MM.1S (cell line): ENCODE measurements at regions not wholly inside any gene's neighbourhood (a gene's known extent, or its start where the extent isn't known, plus 50 kb on each side); places are given as distances from the start of the nearest gene placed in this dataset.

Experiments
- DNase-seq: peaks from one replicate; pipeline ENCODE4 v3.0.0-alpha.2; 2015
- H2AFZ ChIP-seq: fragments of 300-600 bp; sonication (generic); 2 replicates; pipeline ENCODE4 v1.6.0; 2016; ENCODE audit warnings: antibody characterized with exemption, low read length
- H3F3A ChIP-seq: fragments of 300-600 bp; sonication (generic); 2 replicates; pipeline ENCODE4 v1.6.1; 2016; ENCODE audit warnings: mild to moderate bottlenecking, antibody characterized with exemption, low read length, moderate library complexity, mixed read lengths; ENCODE audit not compliant: insufficient read depth
- H3K27ac ChIP-seq: fragments of 300-600 bp; sonication (generic); 2 replicates; pipeline ENCODE4 v1.5.1; 2016; ENCODE audit warnings: mild to moderate bottlenecking, low read length
- H3K27me3 ChIP-seq: fragments of 300-600 bp; sonication (generic); replicated peaks from 2 replicates; pipeline ENCODE4 v1.6.0; 2016; ENCODE audit warnings: low read length; ENCODE audit not compliant: insufficient read depth
- H3K36me3 ChIP-seq: fragments of 300-600 bp; sonication (generic); replicated peaks from 2 replicates; pipeline ENCODE4 v1.6.1; 2016; ENCODE audit warnings: mild to moderate bottlenecking, low read length, mixed read lengths; ENCODE audit not compliant: insufficient read depth
- H3K4me1 ChIP-seq: fragments of 300-600 bp; sonication (generic); 2 replicates; pipeline ENCODE4 v1.6.1; 2016; ENCODE audit warnings: low read length, mixed read lengths
- H3K4me2 ChIP-seq: fragments of 300-600 bp; sonication (generic); 2 replicates; pipeline ENCODE4 v1.6.0; 2016; ENCODE audit warnings: low read depth, low read length
- H3K4me3 ChIP-seq: fragments of 300-600 bp; sonication (generic); 2 replicates; pipeline ENCODE4 v1.5.1; 2016; ENCODE audit warnings: low read length, mixed read lengths
- H3K79me2 ChIP-seq: fragments of 300-600 bp; sonication (generic); 2 replicates; pipeline ENCODE4 v1.6.1; 2016; ENCODE audit warnings: mixed run types, low read length, mixed read lengths
- H3K9ac ChIP-seq: fragments of 300-600 bp; sonication (generic); 2 replicates; pipeline ENCODE4 v1.6.1; 2016; ENCODE audit warnings: low read length, mixed read lengths
- H3K9me2 ChIP-seq: fragments of 300-600 bp; sonication (generic); replicated peaks from 2 replicates; pipeline ENCODE4 v1.6.1; 2016; ENCODE audit warnings: mild to moderate bottlenecking, low read length, mixed read lengths; ENCODE audit not compliant: insufficient read depth
- H3K9me3 ChIP-seq: fragments of 300-600 bp; sonication (generic); replicated peaks from 2 replicates; pipeline ENCODE4 v1.6.1; 2016; ENCODE audit warnings: mild to moderate bottlenecking, low read length, mixed read lengths; ENCODE audit not compliant: insufficient read depth
- H4K20me1 ChIP-seq: fragments of 300-600 bp; sonication (generic); 2 replicates; pipeline ENCODE4 v1.6.1; 2016; ENCODE audit warnings: mild to moderate bottlenecking, low read length, moderate library complexity, mixed read lengths; ENCODE audit not compliant: insufficient read depth
- CTCF ChIP-seq: fragments of 300-600 bp; sonication (generic); IDR thresholded peaks from 2 replicates; pipeline ENCODE4 v1.5.1; 2016; ENCODE audit warnings: antibody characterized with exemption, low read length, mixed read lengths
- EZH2 ChIP-seq: fragments of 300-600 bp; sonication (generic); optimal IDR thresholded peaks from 2 replicates; pipeline ENCODE3; 2017; ENCODE audit warnings: low read depth, mild to moderate bottlenecking, antibody characterized with exemption, low read length, mixed read lengths
- EZH2phosphoT487 ChIP-seq: fragments of 300-600 bp; sonication (generic); IDR thresholded peaks from 2 replicates; pipeline ENCODE4 v1.6.1; 2018; ENCODE audit warnings: antibody characterized with exemption, low read length

GRCh38 chr2:16068552-16068940, 128.2 kb downstream of the MYCN start:
- Histone ChIP-seq H3K79me2 (no peaks in the 10 kb centered on the region), H3F3A (no peaks in the 10 kb centered on the region), H3K9me3 (no peaks in the 10 kb centered on the region), H3K27ac (no peak overlapping the region), H3K9me2 (no peaks in the 10 kb centered on the region), H3K27me3 (no peaks in the 10 kb centered on the region), H2AFZ (no peak overlapping the region), H3K4me2 (no peak overlapping the region), H3K4me3 (no peak overlapping the region), H3K9ac (no peak overlapping the region), H3K4me1 (no peaks in the 10 kb centered on the region), H3K36me3 (no peaks in the 10 kb centered on the region), H4K20me1 (no peaks in the 10 kb centered on the region)
- DNase-seq: no peak
- TF ChIP-seq CTCF: no peak
- no peak for TF ChIP-seq EZH2phosphoT487
- no peak for TF ChIP-seq EZH2

GRCh38 chr2:16067866-16068551, 127.7 kb downstream of the MYCN start:
- H3K9me3 ChIP-seq: no peaks in the 10 kb centered on the region
- no peak for TF ChIP-seq EZH2phosphoT487
- no peak for TF ChIP-seq EZH2
- TF ChIP-seq CTCF: no peak

GRCh38 chr2:16067444-16067843, 127.1 kb downstream of the MYCN start:
- H3K9me3 ChIP-seq: no peaks in the 10 kb centered on the region
- no peak overlapping the region for H3K27ac ChIP-seq
- no peaks in the 10 kb centered on the region for H3K79me2 ChIP-seq
- no peak overlapping the region for H3K4me3 ChIP-seq
- H3F3A ChIP-seq: no peaks in the 10 kb centered on the region
- H3K36me3 ChIP-seq: no peaks in the 10 kb centered on the region
- no peaks in the 10 kb centered on the region for H3K4me1 ChIP-seq
- no peak overlapping the region for H2AFZ ChIP-seq
- H4K20me1 ChIP-seq: no peaks in the 10 kb centered on the region
- TF ChIP-seq EZH2 (no peak), CTCF (no peak), EZH2phosphoT487 (no peak)
- no peaks in the 10 kb centered on the region for H3K9me2 ChIP-seq
- H3K9ac ChIP-seq: no peak overlapping the region
- no peaks in the 10 kb centered on the region for H3K27me3 ChIP-seq
- no peak overlapping the region for H3K4me2 ChIP-seq
- DNase-seq: no peak

More at GRCh38 chr2:16067866-16068551, 127.7 kb downstream of the MYCN start:
- no peaks in the 10 kb centered on the region for H3K4me1 ChIP-seq
- no peaks in the 10 kb centered on the region for H4K20me1 ChIP-seq
- H3K27me3 ChIP-seq: no peaks in the 10 kb centered on the region
- no peak overlapping the region for H3K4me2 ChIP-seq
- H3K9me2 ChIP-seq: no peaks in the 10 kb centered on the region
- no peak overlapping the region for H2AFZ ChIP-seq
- H3K27ac ChIP-seq: no peak overlapping the region
- H3K9ac ChIP-seq: no peak overlapping the region
- no peaks in the 10 kb centered on the region for H3F3A ChIP-seq
- H3K79me2 ChIP-seq: no peaks in the 10 kb centered on the region
- H3K4me3 ChIP-seq: no peak overlapping the region
- H3K36me3 ChIP-seq: no peaks in the 10 kb centered on the region
- DNase-seq: no peak
